Thymus (tissue), 11 donors: ENCODE measurements at regions not wholly inside any gene's neighbourhood (a gene's known extent, or its start where the extent isn't known, plus 50 kb on each side); places are given as distances from the start of the nearest gene placed in this dataset.

Experiments used
- DNase-seq, 9 donors: peaks; one replicate each; pipeline ENCODE4 v3.0.0-alpha.2; 2013; ENCODE audit warnings: low spot score in 9 of 9, low read depth in 6 of 9, missing footprints in 1 of 9
- H3K27ac ChIP-seq, 2 donors: one replicate each; pipeline ENCODE4 v1.5.1; 2013; ENCODE audit warnings: control low read depth in 1 of 2, low read depth in 1 of 2, low read length in 1 of 2, mild to moderate bottlenecking in 1 of 2, moderate library complexity in 1 of 2
- H3K27me3 ChIP-seq, 2 donors: one replicate each; pipeline ENCODE4 v1.5.1; 2013; ENCODE audit warnings: low read length in 1 of 2; ENCODE audit not compliant: control insufficient read depth in 2 of 2, insufficient read depth in 1 of 2
- H3K36me3 ChIP-seq, 2 donors: one replicate each; pipeline ENCODE4 v1.5.1; 2013; ENCODE audit warnings: low read length in 1 of 2, mild to moderate bottlenecking in 1 of 2, moderate library complexity in 1 of 2; ENCODE audit not compliant: control insufficient read depth in 2 of 2, insufficient read depth in 2 of 2
- H3K4me1 ChIP-seq, 2 donors: one replicate each; pipeline ENCODE4 v1.5.1; 2013; ENCODE audit warnings: low read length in 2 of 2; ENCODE audit not compliant: control insufficient read depth in 2 of 2, insufficient read depth in 2 of 2
- H3K4me3 ChIP-seq, 2 donors: one replicate each; pipeline ENCODE4 v1.5.1; 2013; ENCODE audit warnings: low read length in 2 of 2, control low read depth in 1 of 2, mild to moderate bottlenecking in 1 of 2
- H3K9me3 ChIP-seq, 2 donors: one replicate each; pipeline ENCODE4 v1.5.1; 2013; ENCODE audit warnings: low read length in 1 of 2, mild to moderate bottlenecking in 1 of 2; ENCODE audit not compliant: control insufficient read depth in 2 of 2, insufficient read depth in 1 of 2
- WGBS: extraction: QIAGEN DNeasy Blood & Tissue Kit; methylation state at CpG from one replicate; pipeline ENCODE4 v1.1.7; 2013; 5-methylcytosine and 5-hydroxymethylcytosine counted together
- donor health status: healthy.

DNA sequence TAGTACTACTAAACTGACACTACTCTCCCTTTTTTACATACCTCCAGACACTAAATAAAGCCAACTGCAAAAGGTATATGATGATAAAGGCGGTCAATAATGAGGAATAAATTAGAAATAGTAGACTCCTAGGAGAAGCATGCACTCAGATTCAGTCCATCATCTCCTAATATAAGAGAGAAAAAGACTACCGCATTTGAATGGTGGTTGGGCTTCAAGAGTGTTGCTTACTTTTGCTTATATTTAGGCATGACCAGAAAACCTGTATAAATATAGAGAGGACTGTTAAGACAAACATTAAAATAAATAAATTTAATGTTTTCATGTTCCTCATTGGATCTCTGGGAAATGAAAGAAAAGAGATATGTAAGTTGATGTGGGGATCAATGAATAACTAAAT is 1137.0 kb downstream of the FAM181B start:
- no peaks in the 10 kb centered on the region for H3K4me1 ChIP-seq
- no peak for DNase-seq
- 89% methylated on average over 2 of the region's 2 CpGs for WGBS
- H3K9me3 ChIP-seq = no peaks in the 10 kb centered on the region
- H3K27me3 ChIP-seq = no peaks in the 10 kb centered on the region
- H3K27ac ChIP-seq = no peak overlapping the region
- no peak overlapping the region for H3K4me3 ChIP-seq
- no peaks in the 10 kb centered on the region for H3K36me3 ChIP-seq

DNA sequence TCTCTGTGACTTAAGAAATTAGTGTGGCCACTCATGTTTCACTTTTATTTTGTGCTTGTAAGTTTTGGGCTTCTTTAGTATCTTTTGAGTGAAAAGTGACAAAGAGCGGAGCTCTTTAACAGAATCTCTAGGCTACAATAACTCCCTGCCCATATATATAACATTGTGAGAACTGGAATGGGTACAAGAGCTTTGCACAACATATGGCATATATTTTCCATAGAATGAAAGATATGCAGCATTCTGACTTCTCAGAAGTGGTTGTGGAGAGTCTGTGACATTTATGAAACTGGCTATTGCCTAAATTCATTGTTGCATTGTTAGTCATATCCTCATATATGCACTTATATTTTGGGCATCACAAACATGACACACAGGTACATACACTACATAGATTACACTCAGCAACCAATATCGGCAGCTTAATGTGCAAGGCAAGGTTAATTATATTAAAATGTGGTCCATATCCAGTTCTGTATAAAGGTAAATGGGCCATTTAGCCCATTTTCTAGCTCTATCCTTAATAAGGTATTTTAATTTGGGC is 1148.2 kb downstream of the FAM181B start:
- no peak for DNase-seq
- 99% methylated on average over 2 of the region's 2 CpGs for WGBS
- no peaks in the 10 kb centered on the region for H3K4me1 ChIP-seq
- H3K9me3 ChIP-seq = no peaks in the 10 kb centered on the region
- H3K27ac ChIP-seq = no peak overlapping the region
- no peaks in the 10 kb centered on the region for H3K36me3 ChIP-seq
- no peak overlapping the region for H3K4me3 ChIP-seq
- H3K27me3 ChIP-seq = no peaks in the 10 kb centered on the region

DNA sequence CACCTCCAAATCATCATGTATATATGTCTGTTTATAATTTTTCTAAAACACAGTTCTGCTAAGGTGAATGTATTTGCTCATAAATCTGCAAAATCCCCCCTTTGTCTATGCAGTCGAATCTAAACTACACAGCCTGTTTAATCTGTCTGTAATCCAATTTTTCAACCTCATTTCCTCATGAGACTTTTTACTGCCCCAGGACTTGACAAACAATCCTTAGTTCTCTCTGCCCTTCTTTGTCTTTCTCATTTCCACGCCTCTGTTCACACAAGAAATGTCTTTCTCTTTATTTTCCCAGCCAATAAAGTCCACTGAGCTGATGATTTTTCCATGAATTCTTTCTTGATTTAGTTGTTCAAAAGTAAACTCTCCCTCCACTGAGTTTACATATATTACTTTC is 1154.3 kb downstream of the FAM181B start:
- DNase-seq = no peak
- Histone ChIP-seq H3K27me3 (no peaks in the 10 kb centered on the region), H3K9me3 (no peaks in the 10 kb centered on the region), H3K4me3 (no peak overlapping the region), H3K27ac (no peak overlapping the region), H3K36me3 (no peaks in the 10 kb centered on the region), H3K4me1 (no peaks in the 10 kb centered on the region)
- WGBS = 77% methylated on average over 2 of the region's 2 CpGs

DNA sequence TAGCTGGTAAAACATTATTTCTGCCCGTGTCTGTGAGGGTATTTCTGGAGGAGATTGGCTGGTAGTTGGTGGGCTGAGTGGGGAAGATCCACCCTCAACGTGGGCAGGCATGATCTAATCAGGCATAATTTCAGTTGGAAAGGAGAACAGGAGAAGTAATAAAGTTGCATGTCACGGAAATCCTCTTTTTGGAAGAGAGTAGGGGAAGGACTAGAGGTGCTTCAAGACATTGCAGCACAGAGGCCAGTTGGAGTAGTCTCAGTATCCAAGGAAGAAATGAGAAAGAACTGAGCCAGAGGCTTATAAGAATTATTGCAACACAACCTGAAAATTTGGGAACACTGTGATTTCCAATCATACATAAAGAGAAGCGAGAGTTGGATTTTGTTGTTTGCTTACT is 1155.1 kb downstream of the FAM181B start:
- no peaks in the 10 kb centered on the region for H3K27me3 ChIP-seq
- WGBS = 66% methylated on average over 4 of the region's 4 CpGs
- H3K4me3 ChIP-seq = no peak overlapping the region
- no peaks in the 10 kb centered on the region for H3K9me3 ChIP-seq
- H3K36me3 ChIP-seq = no peaks in the 10 kb centered on the region
- no peak overlapping the region for H3K27ac ChIP-seq
- H3K4me1 ChIP-seq = no peaks in the 10 kb centered on the region
- no peak for DNase-seq

DNA sequence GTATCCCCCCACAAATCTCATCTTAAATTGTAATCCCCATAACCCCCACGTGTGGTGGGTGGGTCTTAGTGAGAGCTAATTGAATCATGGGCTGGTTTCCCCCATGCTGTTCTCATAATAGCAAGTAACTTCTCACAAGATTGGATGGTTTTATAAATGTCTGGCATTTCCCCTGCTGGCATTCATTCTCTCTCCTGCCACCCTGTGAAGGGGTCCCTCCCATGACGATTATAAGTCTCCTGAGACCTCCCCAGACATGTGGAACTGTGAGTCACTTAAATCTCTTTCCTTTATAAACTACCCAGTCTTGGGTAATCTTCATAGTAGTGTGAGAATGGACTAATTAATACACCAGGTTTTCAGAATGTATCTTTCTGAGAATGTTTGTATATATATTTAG is 1159.4 kb downstream of the FAM181B start:
- Histone ChIP-seq H3K36me3 (no peaks in the 10 kb centered on the region), H3K4me3 (no peak overlapping the region), H3K9me3 (no peaks in the 10 kb centered on the region), H3K4me1 (no peaks in the 10 kb centered on the region), H3K27me3 (no peaks in the 10 kb centered on the region), H3K27ac (no peak overlapping the region)
- WGBS = 59% methylated on average over 2 of the region's 2 CpGs
- no peak for DNase-seq

DNA sequence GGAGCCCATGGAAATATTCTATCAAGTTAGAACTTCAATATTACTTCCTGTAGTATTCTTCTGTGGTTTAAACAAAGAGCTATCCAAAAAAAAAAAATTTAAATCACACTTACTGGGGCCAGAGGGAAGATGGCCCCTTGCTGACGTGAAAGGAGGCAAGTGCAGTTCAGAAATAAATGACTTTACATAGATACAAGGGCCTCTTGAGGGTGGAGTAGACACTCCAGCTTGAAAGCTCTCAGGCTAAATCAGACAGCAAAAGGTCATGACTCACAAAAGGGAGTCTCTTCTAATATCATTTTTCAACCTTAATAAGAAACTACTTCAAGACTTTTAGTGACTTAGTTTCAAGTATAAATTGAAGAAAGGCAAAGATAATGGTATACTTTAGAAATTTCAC is 1160.3 kb downstream of the FAM181B start:
- no peaks in the 10 kb centered on the region for H3K9me3 ChIP-seq
- DNase-seq = no peak
- H3K4me1 ChIP-seq = no peaks in the 10 kb centered on the region
- no peaks in the 10 kb centered on the region for H3K36me3 ChIP-seq
- H3K27me3 ChIP-seq = no peaks in the 10 kb centered on the region
- H3K4me3 ChIP-seq = no peak overlapping the region
- H3K27ac ChIP-seq = no peak overlapping the region
- 68% methylated on average over 1 of the region's 1 CpG for WGBS

DNA sequence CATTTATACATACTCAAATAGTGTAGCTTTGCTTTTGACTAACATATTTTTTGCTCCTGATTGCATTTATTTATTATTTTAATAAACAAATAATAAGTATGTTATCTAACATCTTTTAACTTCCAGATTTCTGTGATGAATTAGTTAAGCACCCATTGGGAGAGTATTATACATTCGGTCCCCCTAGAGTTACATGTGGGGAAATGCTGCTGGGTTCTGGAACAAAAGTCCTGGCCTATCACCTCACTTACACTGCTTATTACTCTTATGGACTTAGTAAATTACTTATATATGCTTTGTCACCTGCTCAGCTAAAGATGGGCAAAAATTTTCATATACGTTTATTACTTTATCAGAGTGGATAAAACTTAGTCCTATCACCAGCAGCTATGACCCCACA is 1163.0 kb downstream of the FAM181B start:
- no peaks in the 10 kb centered on the region for H3K36me3 ChIP-seq
- H3K27ac ChIP-seq = no peak overlapping the region
- no peaks in the 10 kb centered on the region for H3K27me3 ChIP-seq
- no peaks in the 10 kb centered on the region for H3K9me3 ChIP-seq
- no peak overlapping the region for H3K4me3 ChIP-seq
- WGBS = 94% methylated on average over 2 of the region's 2 CpGs
- H3K4me1 ChIP-seq = no peaks in the 10 kb centered on the region
- DNase-seq = no peak

DNA sequence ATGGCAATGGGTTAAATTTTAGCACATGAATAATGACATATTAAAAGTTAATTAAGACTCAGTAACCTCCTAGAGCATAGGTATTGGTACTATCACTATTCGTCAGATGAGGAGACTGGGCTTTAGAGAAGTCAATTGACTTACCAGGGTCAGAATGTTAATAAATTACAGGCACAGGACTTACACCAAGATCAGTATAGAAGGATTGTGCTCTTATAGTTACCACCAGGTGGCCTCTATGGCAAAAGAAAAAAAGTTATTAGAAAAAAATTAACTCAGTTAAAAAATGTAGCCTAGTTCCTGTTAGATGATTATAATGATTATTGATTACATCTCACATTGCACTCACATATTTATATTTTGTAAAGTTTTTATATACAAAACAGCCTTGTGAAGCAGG is 1163.7 kb downstream of the FAM181B start:
- no peak overlapping the region for H3K4me3 ChIP-seq
- H3K27ac ChIP-seq = no peak overlapping the region
- H3K27me3 ChIP-seq = no peaks in the 10 kb centered on the region
- no peaks in the 10 kb centered on the region for H3K36me3 ChIP-seq
- WGBS = 92% methylated on average over 1 of the region's 1 CpG
- DNase-seq = no peak
- no peaks in the 10 kb centered on the region for H3K4me1 ChIP-seq
- no peaks in the 10 kb centered on the region for H3K9me3 ChIP-seq

DNA sequence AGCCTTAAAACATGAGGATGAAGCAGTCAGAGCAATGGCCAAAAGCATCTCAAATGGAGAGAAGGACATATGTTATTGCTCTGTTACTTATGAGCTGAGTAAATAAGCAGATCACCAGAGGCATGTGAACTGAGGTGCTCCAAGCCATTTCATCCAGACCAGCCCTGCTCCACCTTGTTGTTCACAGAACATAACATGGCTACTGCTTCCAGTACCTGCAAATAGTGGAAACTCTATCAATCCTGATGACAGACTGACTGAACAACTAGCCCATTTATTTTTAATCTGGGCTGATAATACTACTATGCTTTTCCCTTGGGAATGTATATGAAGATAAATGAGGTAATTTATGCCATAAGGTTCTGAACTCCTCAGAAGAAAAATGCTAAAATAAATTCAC is 1164.7 kb downstream of the FAM181B start:
- no peaks in the 10 kb centered on the region for H3K36me3 ChIP-seq
- H3K9me3 ChIP-seq = no peaks in the 10 kb centered on the region
- H3K4me3 ChIP-seq = no peak overlapping the region
- H3K27ac ChIP-seq = no peak overlapping the region
- no peaks in the 10 kb centered on the region for H3K27me3 ChIP-seq
- DNase-seq = no peak
- no peaks in the 10 kb centered on the region for H3K4me1 ChIP-seq

DNA sequence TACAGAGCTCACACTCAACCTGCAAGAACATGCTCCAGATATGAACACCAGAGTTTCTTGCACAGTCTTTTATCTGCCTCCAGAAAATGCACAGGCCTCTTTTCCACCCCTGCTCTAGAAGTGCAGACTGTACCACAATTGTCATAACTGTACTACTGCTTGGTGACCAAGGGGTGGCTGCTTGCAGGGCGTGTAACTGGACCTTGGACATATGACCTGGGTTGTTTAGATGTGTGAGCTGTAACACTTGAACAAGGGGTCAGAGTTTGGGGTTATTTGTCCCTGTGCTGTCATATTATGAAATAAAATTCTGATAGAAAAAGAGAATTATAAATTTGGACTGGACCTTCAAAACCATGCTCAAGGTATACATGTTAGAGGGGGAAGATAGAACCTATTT is 1185.5 kb downstream of the FAM181B start:
- H3K27me3 ChIP-seq = no peaks in the 10 kb centered on the region
- no peak for DNase-seq
- no peaks in the 10 kb centered on the region for H3K9me3 ChIP-seq
- H3K4me3 ChIP-seq = no peak overlapping the region
- H3K27ac ChIP-seq = no peak overlapping the region
- H3K4me1 ChIP-seq = no peaks in the 10 kb centered on the region
- 83% methylated on average over 1 of the region's 1 CpG for WGBS
- no peaks in the 10 kb centered on the region for H3K36me3 ChIP-seq
